ENCODE measurements at regions not wholly inside any gene's neighbourhood (a gene's known extent, or its start where the extent isn't known, plus 50 kb on each side); places are given as distances from the start of the nearest gene placed in this dataset.

DNA sequence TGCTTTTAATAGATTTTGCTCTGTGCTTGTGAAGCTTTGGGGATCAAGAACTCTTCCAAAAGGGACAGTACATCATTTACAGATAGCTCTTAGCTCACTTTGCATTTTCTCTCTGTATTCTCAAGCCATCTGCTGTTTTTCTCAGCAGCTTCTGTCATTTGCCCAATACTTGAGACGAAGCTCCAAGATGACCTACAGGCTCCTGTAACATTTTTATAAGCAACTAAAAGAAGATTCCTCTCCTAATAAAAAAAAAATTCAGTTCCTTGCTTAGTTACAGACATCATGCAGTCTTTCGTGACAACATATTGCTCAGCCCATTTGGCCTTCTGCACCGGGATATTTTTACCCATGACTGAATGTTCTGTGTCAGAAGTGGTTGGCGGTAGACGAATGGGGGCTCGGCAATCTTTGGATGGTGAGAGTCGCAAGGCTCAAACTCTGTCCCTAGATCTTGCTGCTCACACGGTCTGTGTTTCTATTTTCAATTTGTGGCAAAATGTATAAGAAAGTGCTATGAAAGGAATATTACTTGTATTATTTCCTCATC, 215.6 kb downstream of the FSCB start:
- no peak for DNase-seq

DNA sequence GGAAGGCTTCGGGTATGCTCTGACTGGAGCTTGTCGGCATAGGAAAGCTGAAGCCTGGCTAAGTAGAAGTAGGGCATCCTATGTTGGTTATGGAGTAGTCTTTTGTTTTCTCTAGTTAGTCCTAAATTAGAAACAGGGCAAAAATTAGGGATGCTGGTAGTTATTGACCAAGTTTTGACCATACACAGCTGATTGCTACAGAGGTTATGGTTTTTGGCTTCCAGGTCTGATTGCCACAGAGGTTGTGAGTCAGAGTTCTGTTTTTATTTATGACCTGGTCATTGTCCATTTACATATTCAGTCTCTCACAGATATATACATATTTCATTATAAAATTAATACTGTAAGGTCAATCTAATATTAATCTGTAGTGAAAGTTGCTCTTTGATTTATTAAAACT, 219.2 kb downstream of the FSCB start:
- no peak for DNase-seq

DNA sequence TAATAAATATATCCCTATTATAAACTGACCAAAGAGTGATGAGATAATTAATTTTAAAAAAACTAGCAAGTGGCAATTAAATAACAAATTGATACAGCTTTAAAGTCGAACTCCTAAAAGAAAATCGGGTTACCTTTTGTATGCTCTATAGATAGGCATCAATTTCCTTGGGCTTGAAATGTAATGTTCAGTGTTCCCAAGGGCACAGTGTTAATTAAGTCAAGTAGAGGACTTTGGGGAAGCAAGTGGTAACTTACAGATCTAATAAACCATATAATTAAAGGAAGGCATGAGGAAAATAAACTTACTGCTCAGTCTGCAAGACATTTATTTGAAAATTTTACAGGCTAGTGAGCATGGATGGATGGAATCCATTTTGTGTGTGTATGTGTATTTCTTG, 220.9 kb downstream of the FSCB start:
- DNase-seq, result no peak

DNA sequence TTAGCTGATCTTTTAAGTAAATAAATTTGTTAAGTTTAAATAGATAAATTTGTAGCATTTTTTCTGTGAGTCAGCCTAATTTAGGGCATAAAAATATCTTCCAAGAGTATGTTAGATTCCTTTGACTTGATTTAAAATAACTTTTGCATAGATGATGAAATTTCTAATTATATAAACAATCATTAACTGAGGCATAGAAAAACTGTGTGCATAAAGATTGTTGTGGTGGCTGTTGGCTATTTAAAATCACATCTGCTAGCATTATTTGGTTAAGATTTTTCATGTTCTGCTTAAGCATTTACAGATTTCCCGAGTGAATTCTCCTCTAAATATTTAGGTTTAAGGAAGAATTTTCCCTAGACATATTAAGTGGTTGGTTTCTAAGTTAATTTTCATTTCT, 223.2 kb downstream of the FSCB start:
- no peak for DNase-seq

DNA sequence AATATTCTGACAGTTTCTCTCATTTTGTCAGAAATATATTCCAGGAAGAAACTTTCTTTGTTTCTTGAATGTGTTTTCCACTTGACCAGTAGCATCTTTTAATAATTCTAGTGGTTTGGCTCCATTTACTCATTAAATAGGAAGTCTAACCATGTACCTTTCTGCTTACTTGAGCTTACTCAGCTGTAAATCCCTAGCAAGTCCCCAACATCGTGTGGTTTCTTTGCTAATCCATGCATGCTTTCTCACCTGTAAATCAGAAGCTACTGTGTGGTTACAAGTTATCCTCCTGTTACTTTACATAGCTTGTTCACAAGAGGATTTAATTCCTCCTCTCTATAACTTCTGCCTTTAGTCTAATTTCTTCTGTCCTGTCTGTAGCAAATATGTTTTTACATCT, 227.7 kb downstream of the FSCB start:
- DNase-seq, result no peak

DNA sequence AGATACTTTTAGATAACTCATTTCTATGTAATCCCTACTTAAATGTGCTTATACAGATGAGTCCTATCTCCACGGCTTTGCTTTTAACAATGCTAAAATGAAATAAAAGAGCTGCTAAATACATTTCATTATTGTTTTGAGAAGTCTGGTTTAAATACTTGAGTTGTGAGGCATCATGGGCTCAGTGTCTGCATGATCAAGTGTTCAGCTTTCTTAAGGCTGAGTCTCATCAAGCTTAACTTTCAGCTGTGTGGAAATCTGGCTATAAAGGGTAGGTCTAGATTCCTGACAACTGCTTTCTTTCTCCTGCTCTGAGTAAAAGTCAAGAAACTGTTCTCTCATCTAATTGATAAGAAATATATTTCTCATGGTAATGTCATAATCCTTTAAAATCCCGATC, 235.4 kb downstream of the FSCB start:
- DNase-seq, result no peak

DNA sequence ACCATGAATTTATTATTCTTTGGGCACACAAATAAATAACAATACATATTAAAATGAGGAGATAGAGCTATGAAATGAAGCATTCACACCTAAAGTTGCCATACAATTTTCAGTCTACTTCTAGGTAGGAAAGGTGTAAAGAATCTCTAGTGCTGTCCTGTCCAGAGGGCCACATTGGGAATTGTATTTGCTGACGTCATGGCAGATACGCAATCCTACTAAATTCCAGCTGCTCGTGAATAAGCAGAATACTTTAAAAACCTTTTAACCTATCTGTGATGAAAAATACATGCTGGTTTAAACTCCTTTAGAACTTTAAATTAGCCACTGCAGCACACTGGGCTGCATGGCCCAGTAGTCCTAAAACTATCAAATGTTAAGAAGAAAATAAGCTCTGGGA, 236.1 kb downstream of the FSCB start:
- no peak for DNase-seq

DNA sequence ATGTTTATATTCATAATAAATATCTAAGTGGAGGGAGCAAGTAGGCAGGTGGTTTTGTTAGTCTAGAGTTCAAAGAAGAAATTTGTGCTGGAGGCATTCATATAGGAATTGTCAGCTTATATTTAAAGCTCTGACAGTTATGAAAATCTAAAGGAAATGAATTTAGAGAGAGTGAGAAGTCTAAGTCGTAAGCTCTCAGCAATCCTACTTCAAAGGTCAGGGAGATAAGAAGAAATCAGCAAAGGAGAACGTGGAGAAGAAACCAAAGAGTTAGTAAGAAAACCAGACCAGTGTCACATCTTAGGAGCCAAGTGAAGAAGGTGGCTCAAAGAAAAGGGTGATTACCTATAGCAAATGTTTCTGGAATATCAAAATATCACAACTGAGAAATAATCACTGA, 241.8 kb downstream of the FSCB start:
- no peak for DNase-seq

DNA sequence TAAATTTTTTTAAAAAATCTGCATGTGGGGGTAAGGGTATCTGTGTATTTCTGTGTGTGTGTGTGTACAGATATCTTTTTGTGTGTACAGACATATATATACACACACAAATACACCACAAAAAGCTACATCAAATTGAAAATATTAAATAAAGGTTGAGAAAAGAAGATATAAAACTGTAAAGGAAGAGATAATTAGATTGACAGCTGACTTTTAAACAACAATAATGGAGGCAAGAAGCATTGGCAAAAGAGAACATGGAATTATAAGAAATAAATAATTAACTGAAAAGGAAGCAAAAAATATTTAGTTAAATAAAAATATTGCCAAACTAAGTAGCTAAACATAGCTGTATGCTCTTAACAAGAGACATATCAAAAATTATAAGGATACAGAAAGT, 291.4 kb downstream of the FSCB start:
- no peak for DNase-seq

DNA sequence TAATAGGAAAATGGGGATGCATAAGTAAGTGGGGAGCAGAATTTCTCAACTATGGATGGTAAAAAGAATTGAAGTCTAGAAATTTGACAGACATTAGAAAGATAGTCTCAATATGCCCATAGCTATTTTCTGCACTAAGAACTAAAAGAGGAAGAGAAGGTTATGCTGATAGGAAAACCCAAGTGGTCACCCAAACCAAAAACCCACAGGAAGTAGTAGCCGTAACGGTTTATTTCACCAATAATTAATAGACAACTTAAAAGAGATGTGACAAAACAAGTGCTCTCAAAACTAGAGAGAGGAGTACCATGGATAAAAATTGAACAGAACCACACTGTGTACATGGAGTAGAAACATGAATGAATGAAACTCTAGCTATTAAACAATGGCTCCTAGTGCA, 295.4 kb downstream of the FSCB start:
- no peak for DNase-seq

DNA sequence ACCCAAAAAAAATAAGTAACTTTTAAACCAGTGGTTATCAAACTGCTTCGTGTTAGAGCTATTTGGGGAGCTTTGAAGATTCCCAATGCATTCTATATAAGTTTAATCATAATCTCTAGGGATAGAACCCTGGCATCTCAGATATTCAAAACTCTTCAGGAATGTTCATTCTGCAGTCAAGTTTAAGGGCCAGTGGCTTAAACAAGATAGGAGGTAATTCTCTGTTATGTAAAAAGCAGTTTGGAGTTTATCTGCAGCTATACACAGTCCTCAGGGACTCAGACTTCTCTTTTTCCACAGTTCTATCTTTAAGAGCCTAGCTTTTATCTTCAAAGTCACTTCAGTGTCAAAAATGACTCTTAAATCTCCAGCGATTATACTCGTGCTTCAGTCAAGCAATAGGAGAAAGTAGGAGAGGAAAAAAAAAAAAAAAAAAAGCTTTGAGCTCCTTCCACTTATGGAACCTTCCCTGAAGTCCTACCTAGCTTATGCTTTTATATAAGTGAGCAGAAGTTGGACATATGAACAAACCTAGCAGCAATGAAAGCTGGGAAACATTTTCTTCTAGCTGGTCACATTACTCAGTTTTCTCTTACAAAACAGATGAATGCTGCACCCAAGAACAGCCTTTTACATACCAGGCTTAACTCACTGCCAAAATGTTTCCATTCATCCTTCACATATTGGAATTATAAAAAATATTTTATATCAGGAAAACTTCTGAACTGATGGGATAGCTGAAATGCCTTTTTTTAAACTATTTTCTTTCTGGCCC, 302.8 kb downstream of the FSCB start:
- DNase-seq, result no peak

DNA sequence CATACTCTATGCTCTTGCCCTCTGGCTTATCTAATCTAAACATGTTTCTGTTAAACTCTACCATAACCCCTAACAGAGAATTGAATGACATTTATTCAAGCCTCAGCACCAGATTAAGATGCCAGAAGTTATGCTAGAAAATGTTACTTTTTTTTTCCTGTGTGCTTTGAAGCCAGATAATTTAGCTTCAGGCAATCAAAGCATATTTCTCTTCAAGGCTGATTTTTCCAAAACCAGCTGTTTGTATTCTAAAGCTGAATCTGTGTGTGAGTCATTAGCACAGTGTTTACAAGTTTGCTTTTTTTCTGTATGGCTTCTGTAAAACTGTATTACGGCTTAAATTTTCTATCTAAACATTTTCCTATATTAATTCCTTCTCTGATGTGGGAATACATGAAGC, 326.1 kb downstream of the FSCB start:
- DNase-seq, result no peak

DNA sequence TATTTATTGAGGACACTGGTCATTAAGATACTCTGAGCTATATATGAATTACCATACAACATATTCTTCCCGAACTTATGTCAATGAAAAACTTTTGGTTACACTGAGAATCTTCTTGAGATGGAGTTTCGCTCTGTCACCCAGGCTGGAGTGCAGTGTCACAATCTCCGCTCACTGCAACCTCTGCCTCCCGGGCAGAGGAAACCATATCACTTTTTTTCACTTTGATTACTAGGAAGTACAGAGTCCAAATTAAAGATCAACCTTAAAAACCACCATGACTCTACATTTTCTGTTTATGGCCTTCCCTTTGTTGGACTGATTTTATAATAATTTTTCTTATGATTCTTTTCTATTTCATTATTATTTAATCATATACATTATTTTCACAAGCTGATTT, 336.5 kb downstream of the FSCB start:
- no peak for DNase-seq

DNA sequence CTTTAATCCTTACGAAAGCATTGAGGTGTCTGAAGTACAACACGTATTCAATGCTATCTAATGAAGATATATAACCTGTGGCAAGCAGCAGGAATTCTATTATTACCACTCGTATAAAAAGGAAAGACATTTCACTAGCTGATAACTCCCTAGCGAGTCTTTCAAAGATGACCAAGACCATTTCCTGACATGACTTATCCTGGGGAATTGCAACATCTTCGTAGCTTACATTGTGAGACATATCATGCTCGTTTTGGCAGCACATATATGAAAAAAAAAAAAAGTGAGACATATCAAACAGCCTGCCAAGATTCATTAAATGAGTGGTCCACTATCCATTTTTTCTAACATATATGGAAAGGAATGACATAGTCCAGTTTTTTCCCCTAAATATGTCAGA, 337.0 kb downstream of the FSCB start:
- no peak for DNase-seq

DNA sequence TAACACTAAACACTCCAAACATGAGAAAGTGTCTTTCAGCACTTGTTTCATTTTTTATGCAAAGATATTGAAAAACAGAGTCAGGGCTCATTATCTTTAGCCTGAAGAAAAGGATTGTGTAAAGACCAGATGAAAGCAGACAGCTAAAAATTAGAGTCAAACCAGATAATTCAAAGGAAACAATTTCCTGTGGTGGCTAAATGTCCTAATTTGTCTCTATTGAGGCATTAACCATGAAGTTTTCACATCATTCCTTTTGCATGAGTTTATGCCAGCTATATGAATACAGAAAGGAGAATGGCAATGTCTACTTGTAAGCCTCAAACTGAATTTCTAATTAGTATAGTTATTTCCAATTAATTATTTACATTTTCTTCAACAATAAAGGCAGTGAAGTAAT, 338.5 kb downstream of the FSCB start:
- no peak for DNase-seq

DNA sequence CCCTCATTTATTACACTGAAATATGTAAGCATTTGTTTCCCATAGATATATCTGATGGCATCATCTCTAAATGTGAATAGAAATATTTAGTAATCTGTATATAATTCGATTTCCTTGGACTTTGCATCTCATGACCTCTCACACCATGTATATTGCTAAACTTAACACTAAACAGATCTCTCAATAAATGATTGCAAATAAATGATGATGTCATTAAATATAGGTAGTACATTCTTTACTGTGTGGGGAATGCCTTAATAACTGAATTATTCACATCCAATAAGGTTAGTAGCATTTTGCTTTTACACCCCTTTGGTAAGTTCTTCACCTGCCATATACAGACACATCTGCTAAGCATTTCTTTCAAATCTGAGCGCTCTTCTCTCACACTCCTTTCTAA, 340.5 kb downstream of the FSCB start:
- DNase-seq, result no peak

DNA sequence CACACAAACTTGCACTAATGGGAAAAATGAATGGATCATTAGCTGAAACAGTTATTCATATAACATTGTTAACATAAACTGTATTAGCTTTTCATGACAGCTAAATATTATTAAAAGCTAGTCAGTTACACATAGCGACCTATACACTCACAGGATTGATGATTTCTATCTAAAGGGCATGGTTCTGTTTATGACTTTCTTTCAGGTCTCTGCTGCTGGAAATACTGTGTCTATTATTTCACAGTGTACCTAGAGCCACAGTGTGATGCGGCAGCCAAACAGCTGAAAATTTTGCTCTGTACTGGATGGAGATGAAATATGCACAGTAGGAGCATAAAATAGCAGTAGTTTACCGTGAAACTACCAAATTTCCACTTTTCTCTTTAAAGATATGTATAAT, 341.1 kb downstream of the FSCB start:
- DNase-seq, result no peak

DNA sequence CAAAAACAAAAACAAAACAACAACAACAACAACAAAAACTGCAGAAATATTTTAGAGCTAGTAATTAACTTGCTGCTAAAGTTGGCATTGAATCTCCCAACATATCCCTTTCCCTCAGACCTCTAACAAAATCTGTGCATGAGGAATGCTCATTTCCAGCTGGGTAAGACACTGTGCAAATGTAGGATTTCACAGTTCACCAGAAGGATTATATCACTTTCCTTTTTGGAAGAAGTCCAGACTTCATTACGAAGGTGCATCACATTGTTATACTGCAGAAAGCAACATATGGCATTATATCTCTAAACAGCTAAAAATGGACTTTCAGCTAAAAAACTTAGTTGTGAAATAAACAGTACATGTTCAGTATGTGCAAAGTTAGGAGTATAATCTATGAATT, 341.8 kb downstream of the FSCB start:
- DNase-seq, result peak; percentile 48

DNA sequence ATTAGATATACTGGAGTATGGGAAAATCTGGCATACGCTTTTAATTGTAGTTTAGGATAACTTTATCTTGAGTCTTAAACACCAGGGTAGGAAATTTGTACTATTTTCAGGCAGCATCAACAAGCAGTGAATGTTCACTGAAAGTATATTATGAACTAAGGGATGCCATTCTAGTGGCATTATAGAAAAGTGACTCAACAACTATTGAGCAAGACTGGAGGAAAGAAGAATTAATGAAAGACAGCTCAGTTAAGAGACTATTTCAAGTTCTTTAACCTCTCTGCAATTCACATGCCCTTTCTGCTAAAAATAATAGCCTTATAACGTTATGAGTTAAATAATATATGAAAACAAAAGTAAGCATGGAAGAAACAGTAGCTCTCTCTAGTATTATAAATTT, 343.1 kb downstream of the FSCB start:
- DNase-seq, result no peak

DNA sequence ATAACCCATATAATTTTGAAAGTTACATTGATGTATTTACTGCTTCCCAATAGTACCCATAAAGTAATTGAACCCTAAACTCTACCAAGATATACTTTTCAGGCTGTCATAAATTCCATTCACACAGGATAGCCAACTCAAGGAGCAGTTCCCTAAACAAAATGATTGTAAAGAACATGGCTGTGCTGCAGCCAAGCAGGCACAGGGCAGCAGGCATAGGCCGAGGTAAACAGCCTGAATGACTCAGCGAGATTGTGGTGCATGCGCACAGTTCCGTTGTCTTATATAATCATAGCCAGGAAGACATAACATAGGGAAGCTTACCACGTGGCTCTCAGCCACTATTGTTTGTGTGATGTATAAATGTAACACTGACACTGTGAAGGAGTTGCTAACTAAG, 344.9 kb downstream of the FSCB start:
- no peak for DNase-seq

DNA sequence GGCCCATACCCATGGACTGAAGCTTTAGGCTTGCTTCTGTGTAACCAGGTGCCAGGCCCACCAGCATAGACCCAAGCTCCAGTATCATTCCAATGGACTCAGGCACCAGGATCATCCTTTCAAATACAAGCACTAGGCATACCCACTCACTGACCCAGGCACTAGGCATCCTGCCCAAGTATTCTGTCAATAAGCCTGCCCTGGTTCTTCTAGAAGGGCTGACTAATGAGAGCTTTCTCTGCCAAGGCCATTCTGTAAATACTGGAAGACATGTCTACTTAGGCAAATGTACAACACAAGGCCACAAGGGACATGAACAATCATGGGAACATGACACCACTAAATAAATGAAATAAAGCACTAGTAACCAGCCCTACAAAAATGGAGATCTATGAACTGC, 352.2 kb downstream of the FSCB start:
- DNase-seq, result no peak

DNA sequence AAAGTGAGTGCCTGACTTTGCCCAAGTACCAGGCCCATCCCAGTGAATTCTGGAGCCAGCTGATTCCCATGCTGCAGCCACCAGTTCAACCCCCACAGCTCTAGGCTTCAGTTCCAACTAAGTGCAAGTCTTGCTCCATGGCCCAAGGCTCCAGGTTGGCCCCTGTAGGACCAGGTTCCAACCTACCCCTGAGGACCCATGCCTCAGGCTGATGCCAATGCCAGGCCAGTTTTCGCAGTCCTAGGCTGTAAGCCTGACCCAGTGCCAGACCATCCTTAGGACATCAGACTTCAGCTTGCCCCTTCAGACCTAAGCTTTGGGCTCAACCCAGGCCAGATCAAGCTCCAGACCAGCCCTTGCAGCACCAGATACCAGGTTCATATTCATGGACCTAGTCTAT, 352.6 kb downstream of the FSCB start:
- no peak for DNase-seq

DNA sequence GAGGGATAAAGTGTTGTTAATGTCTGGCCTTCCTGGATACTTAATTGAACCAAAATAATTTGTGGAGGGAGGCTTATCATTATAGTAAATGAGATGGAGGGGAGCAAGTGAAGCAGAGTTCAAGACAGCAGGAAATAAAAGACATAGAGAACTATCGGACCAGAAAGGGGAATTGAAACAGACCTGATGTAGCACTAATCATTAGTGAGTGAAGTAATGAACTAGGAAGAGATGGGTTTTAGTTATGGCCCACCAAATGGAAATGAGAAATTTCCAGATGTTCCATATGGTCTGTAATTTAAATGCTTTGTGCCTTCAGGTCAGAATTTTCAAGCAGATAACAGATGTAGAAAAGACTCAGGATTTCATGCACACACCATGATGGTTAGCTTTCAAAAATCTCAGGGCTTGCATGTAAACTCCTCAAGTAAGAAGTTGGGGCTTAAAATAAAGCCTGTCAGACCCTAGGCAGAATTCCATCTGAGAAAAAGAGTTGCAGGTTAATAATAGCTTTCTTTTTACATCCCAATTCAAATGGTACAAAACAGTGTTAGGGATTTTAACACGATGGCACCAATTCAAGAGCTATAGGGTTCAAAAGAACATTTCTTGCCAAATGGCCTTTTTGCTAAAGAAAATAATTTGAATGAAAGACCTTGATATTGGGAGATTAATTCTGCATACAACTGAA, 355.8 kb downstream of the FSCB start:
- DNase-seq, result no peak

DNA sequence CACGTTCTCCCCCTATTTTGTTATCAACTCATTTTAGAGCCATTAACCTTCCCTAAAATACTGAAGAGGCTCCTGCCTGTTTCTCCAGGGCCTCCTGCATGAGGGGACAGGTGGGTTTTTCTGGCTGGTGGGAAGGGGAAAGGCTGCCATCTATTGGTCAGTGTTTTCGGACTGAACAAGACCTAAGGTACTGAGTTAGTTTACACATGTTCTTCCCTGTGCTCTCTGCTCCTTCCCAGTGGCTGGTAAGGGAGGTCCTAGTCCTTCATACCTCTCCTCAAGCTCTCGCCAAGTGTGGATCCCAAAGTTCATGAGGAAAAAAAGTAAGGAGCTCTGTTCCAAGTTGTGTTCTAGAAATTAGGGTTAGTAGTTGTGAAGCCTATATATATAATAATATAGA, 357.5 kb downstream of the FSCB start:
- peak; percentile 31 for DNase-seq

DNA sequence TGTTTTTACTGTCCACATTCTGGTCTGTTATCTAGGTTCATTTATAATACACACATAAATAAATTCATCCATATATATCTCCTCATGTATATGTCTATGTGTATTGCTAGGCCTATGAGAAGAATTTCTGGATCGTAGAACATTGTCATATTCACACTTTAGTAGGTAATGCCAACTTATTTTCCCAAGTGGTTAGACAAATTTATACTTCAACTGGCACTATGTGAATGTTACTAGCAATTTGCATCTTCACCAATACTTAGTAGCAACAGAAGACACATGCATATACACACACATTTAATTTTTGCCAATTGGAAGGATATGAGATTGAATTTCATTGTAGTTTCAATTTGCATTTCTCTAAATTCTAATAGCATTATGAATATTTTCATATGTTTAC, 365.1 kb downstream of the FSCB start:
- no peak for DNase-seq
